ENCODE measurements at regions not wholly inside any gene's neighbourhood (a gene's known extent, or its start where the extent isn't known, plus 50 kb on each side); places are given as distances from the start of the nearest gene placed in this dataset.

- DNase-seq (ENCODE audit: low spot score) = no peak
These were observed 92.0 kb downstream of the CMPK2 start for GRCh38 chr2:6773694-6774044.

DNA sequence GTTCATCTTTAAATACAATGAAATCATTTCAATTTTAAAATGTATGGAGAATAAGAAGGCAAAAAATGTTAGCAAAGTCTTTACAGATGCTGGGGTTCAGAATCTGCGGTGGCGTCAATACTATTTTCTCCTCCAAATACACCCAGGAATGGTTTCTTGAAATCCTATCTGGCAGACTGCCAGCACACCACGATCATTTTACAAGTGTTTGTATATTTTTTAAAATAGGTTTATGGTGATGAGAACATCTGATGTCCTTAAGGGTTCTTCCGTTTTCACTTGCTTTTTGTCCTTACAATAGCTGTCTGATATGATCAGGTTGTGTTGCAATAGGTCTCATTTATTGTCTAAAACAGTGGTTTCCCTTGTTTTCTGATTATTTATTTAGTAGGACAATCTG lies 89.6 kb downstream of the CMPK2 start:
- no peak for DNase-seq (ENCODE audit: low spot score)

GRCh38 chr2:6777626-6778025 lies 88.1 kb downstream of the CMPK2 start:
- DNase-seq (ENCODE audit: low spot score) = no peak

DNA sequence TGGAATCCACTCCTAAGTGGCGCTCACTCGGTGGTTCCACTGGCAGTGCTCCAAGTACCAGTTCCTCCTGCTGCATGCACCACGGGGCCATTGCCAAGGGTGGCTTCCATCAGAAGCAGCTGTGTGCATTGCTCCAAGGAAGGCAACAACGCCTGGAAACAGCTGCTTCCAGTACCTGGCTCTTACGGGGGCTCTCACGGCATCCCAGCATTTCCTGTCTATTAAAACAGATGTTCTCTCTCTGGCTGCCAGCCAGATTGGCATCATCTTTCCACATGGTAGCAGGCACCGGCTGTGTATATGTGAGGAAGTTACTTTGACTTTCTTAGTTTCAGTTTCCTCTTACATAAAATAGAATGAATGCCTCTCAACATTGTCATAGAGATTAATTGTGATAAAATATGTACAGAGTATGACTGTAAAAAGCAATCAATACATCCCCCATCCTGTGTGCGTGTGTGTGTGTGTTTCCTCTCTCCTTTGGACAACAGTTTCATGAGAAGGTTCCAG lies 84.9 kb downstream of the CMPK2 start:
- DNase-seq (ENCODE audit: low spot score) = peak; percentile 38

- no peak for DNase-seq (ENCODE audit: low spot score)
These were observed 83.0 kb downstream of the CMPK2 start for GRCh38 chr2:6782517-6783237.

DNA sequence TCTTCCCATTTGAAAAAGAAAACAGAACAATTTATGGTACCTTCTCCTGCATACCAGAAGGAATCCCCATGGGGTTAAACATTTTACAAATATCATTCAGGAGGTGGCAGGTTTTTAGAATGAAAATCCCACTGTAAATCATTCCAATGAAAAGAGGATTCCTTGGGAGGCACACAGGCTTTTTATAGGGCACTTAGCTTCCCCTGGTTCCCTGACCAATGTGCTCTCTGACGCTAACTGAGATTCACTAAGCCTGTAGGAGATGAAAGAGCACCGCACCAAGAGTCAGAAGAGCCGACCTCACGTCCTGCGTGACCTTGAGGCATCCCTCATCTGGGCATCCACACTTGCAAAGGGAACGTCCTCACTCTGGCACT lies 82.5 kb downstream of the CMPK2 start:
- DNase-seq (ENCODE audit: low spot score) = no peak

- no peak for DNase-seq (ENCODE audit: low spot score)
These were observed 81.4 kb downstream of the CMPK2 start for GRCh38 chr2:6784291-6784690.

- no peak for DNase-seq (ENCODE audit: low spot score)
These were observed 80.2 kb downstream of the CMPK2 start for GRCh38 chr2:6785493-6785892.

DNA sequence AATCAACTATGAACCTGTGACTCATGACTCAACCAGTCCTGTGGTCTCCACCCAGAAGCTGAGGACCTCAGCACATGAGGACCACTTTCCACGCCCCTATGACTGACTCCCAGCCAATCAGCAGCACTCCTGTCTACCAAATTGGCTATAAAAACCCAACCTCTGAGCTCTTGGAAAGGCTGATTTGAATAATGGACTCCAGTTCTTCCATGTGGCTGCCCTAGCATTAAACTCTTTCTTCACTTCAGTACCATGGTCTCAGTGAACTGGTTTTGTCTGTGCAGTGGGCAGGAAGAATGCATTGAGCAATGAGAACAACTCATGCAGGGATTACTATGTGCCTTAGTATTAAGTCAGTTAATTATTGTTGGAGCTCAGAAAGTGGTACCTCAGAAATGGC lies 78.3 kb downstream of the CMPK2 start:
- no peak for DNase-seq (ENCODE audit: low spot score)

GRCh38 chr2:6788614-6789013 lies 77.1 kb downstream of the CMPK2 start:
- DNase-seq (ENCODE audit: low spot score) = no peak

GRCh38 chr2:6789559-6790138 lies 76.1 kb downstream of the CMPK2 start:
- no peak for DNase-seq (ENCODE audit: low spot score)

GRCh38 chr2:6791682-6792081 lies 74.0 kb downstream of the CMPK2 start:
- DNase-seq (ENCODE audit: low spot score) = no peak

- no peak for DNase-seq (ENCODE audit: low spot score)
These were observed 72.8 kb downstream of the CMPK2 start for GRCh38 chr2:6792883-6793282.

GRCh38 chr2:6793371-6793770 lies 72.3 kb downstream of the CMPK2 start:
- no peak for DNase-seq (ENCODE audit: low spot score)

DNA sequence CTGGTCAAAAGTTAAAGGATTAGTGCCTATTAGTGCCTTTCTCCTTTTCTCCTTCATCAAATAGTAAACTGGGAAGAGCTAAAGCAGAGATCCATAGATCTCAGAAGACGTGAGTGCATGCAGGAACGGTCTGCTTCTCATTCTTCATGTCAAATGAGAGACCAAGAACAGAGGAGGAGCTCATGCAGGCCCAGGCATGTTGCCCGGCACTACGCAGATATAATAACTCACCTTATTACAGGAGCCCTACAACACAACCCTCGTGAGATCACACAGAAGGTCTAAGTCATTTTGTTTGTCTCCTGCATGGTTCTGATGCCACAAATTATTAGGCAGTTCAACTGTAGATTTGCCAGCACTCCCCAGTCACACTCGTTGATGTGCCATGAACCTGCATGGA lies 71.8 kb downstream of the CMPK2 start:
- no peak for DNase-seq (ENCODE audit: low spot score)

GRCh38 chr2:6794448-6794847 lies 71.3 kb downstream of the CMPK2 start:
- DNase-seq (ENCODE audit: low spot score) = no peak

Data from mucosa of gallbladder (tissue), 1 donor.